RWPE2 (cell line): ENCODE measurements at regions not wholly inside any gene's neighbourhood (a gene's known extent, or its start where the extent isn't known, plus 50 kb on each side); places are given as distances from the start of the nearest gene placed in this dataset.

ENCODE experiments used
- ATAC-seq: fragments of 200-7000 bp; cut with Tn5 transposase; 3 replicates; pipeline ENCODE4 v1.9.1; 2021; ENCODE audit warnings: low read depth
- DNase-seq: peaks from one replicate; pipeline ENCODE4 v3.0.0-alpha.2; 2020; ENCODE audit warnings: low spot score
- H3K27ac ChIP-seq: fragments of 450-650 bp; 2 replicates; pipeline ENCODE4 v1.5.1; 2017; ENCODE audit warnings: mild to moderate bottlenecking; ENCODE audit not compliant: poor library complexity, severe bottlenecking
- H3K27me3 ChIP-seq: fragments of 250-450 bp; sonication (Bioruptor Pico); 2 replicates; pipeline ENCODE4 v1.5.1; 2021; ENCODE audit warnings: mild to moderate bottlenecking, moderate library complexity; ENCODE audit not compliant: insufficient read depth, poor library complexity, severe bottlenecking
- H3K36me3 ChIP-seq: fragments of 250-450 bp; sonication (Bioruptor Pico); 2 replicates; pipeline ENCODE4 v1.5.1; 2020; ENCODE audit warnings: low read depth, mild to moderate bottlenecking, moderate library complexity
- H3K4me1 ChIP-seq: fragments of 250-450 bp; sonication (Bioruptor Pico); 2 replicates; pipeline ENCODE4 v1.5.1; 2021; ENCODE audit warnings: mild to moderate bottlenecking, moderate library complexity; ENCODE audit not compliant: insufficient read depth, poor library complexity, severe bottlenecking
- H3K4me3 ChIP-seq: fragments of 250-450 bp; sonication (Bioruptor Pico); 2 replicates; pipeline ENCODE4 v1.5.1; 2021; ENCODE audit warnings: mild to moderate bottlenecking, moderate library complexity; ENCODE audit not compliant: severe bottlenecking
- H3K9me3 ChIP-seq: fragments of 250-450 bp; sonication (Bioruptor Pico); 2 replicates; pipeline ENCODE4 v1.5.1; 2021; ENCODE audit warnings: mild to moderate bottlenecking, moderate library complexity; ENCODE audit not compliant: severe bottlenecking
- CTCF ChIP-seq: fragments of 450-650 bp; IDR thresholded peaks from one replicate; pipeline ENCODE4 v1.5.1; 2017; ENCODE audit warnings: mild to moderate bottlenecking, moderate library complexity; ENCODE audit not compliant: poor library complexity, severe bottlenecking

GRCh38 chr1:91613595-91613994, 112.9 kb downstream of the CDC7 start:
- no peak for DNase-seq
- peak; percentile 28; the same call in 1 of the 3 replicates for ATAC-seq

GRCh38 chr1:91616712-91617111, 116.1 kb downstream of the CDC7 start:
- Histone ChIP-seq H3K4me1 (peaks cover 4% of the 10 kb centered on the region), H3K4me3 (no peak overlapping the region), H3K9me3 (no peaks in the 10 kb centered on the region), H3K36me3 (no peaks in the 10 kb centered on the region), H3K27me3 (no peaks in the 10 kb centered on the region), H3K27ac (no peak overlapping the region)
- no peak for TF ChIP-seq CTCF
- no peak for ATAC-seq
- no peak for DNase-seq

More at GRCh38 chr1:91613595-91613994, 112.9 kb downstream of the CDC7 start:
- Histone ChIP-seq H3K4me1 (peaks cover 30% of the 10 kb centered on the region), H3K4me3 (no peak overlapping the region), H3K9me3 (no peaks in the 10 kb centered on the region), H3K27ac (peak overlapping the region; percentile 2), H3K27me3 (no peaks in the 10 kb centered on the region), H3K36me3 (no peaks in the 10 kb centered on the region)
- no peak for TF ChIP-seq CTCF

- DNase-seq: no peak
- ATAC-seq: 0 out of 3 replicates have a peak, but pooled peaks have one; percentile 42
These were observed 116.7 kb downstream of the CDC7 start for GRCh38 chr1:91617285-91617765.

GRCh38 chr1:91619881-91620280, 119.2 kb downstream of the CDC7 start:
- DNase-seq: no peak
- Histone ChIP-seq H3K4me1 (no peaks in the 10 kb centered on the region), H3K9me3 (no peaks in the 10 kb centered on the region), H3K27ac (no peak overlapping the region), H3K27me3 (no peaks in the 10 kb centered on the region), H3K4me3 (no peak overlapping the region), H3K36me3 (no peaks in the 10 kb centered on the region)
- no peak for TF ChIP-seq CTCF
- ATAC-seq: no peak

More at GRCh38 chr1:91617285-91617765, 116.7 kb downstream of the CDC7 start:
- no peak for TF ChIP-seq CTCF
- no peaks in the 10 kb centered on the region for H3K27me3 ChIP-seq
- H3K27ac ChIP-seq: no peak overlapping the region
- no peaks in the 10 kb centered on the region for H3K36me3 ChIP-seq
- H3K4me3 ChIP-seq: no peak overlapping the region
- peaks cover 4% of the 10 kb centered on the region for H3K4me1 ChIP-seq
- no peaks in the 10 kb centered on the region for H3K9me3 ChIP-seq

GRCh38 chr1:91621360-91621759, 120.7 kb downstream of the CDC7 start:
- Histone ChIP-seq H3K36me3 (no peaks in the 10 kb centered on the region), H3K4me1 (no peaks in the 10 kb centered on the region), H3K9me3 (no peaks in the 10 kb centered on the region), H3K27me3 (no peaks in the 10 kb centered on the region), H3K4me3 (no peak overlapping the region), H3K27ac (no peak overlapping the region)
- no peak for DNase-seq
- TF ChIP-seq CTCF: no peak
- no peak for ATAC-seq
